ENCODE measurements at regions not wholly inside any gene's neighbourhood (a gene's known extent, or its start where the extent isn't known, plus 50 kb on each side); places are given as distances from the start of the nearest gene placed in this dataset.

- TF ChIP-seq ESRRG (CRISPR knock-in tag; IDR thresholded peaks at IDR 0.05) (no peak), PATZ1 (CRISPR knock-in tag; IDR thresholded peaks at IDR 0.05; ENCODE audit: borderline replicate concordance) (no peak), POU6F1 (CRISPR knock-in tag; IDR thresholded peaks at IDR 0.05; ENCODE audit: borderline replicate concordance, low read depth) (no peak)
- no peak for ATAC-seq
These were observed 108.9 kb upstream of the NAV2 start for GRCh38 chr11:19603771-19604170.

- no peak for ATAC-seq
- no peak for TF ChIP-seq TOX (CRISPR knock-in tag; IDR thresholded peaks at IDR 0.05; ENCODE audit: borderline replicate concordance)
- TF ChIP-seq ZNF8 (CRISPR knock-in tag; IDR thresholded peaks at IDR 0.05), result no peak
- no peak for TF ChIP-seq ISL1 (CRISPR knock-in tag; IDR thresholded peaks at IDR 0.05)
- no peak for TF ChIP-seq PPARA (CRISPR knock-in tag; IDR thresholded peaks at IDR 0.05; ENCODE audit: borderline replicate concordance)
- no peak for TF ChIP-seq OSR1 (CRISPR knock-in tag; IDR thresholded peaks at IDR 0.05)
- no peak for TF ChIP-seq BACH2 (CRISPR knock-in tag; IDR thresholded peaks at IDR 0.05; ENCODE audit: borderline replicate concordance)
- no peak for TF ChIP-seq POU6F1 (CRISPR knock-in tag; IDR thresholded peaks at IDR 0.05; ENCODE audit: borderline replicate concordance, low read depth)
- TF ChIP-seq SNAI2 (CRISPR knock-in tag; IDR thresholded peaks at IDR 0.05), result no peak
- no peak for TF ChIP-seq ZFP30 (CRISPR knock-in tag; IDR thresholded peaks at IDR 0.05)
- TF ChIP-seq CSDC2 (CRISPR knock-in tag; IDR thresholded peaks at IDR 0.05), result no peak
- TF ChIP-seq ZFP3 (CRISPR knock-in tag; IDR thresholded peaks at IDR 0.05), result no peak
- no peak for TF ChIP-seq TCF4 (CRISPR knock-in tag; IDR thresholded peaks at IDR 0.05; ENCODE audit: borderline replicate concordance)
- no peak for TF ChIP-seq CREB5 (CRISPR knock-in tag; IDR thresholded peaks at IDR 0.05; ENCODE audit: low read depth)
- TF ChIP-seq GLIS3 (CRISPR knock-in tag; IDR thresholded peaks at IDR 0.05), result no peak
- TF ChIP-seq ZC3H10 (CRISPR knock-in tag; IDR thresholded peaks at IDR 0.05), result no peak
- TF ChIP-seq TSHZ2 (CRISPR knock-in tag; IDR thresholded peaks at IDR 0.05), result no peak
- TF ChIP-seq ARNTL (CRISPR knock-in tag; IDR thresholded peaks at IDR 0.05; ENCODE audit: borderline replicate concordance, low read depth), result no peak
These were observed 109.7 kb upstream of the NAV2 start for GRCh38 chr11:19602891-19603290.

GRCh38 chr11:19602406-19602805 is 110.2 kb upstream of the NAV2 start:
- TF ChIP-seq POU6F1 (CRISPR knock-in tag; IDR thresholded peaks at IDR 0.05; ENCODE audit: borderline replicate concordance, low read depth), result no peak
- no peak for ATAC-seq
